ENCODE measurements at regions not wholly inside any gene's neighbourhood (a gene's known extent, or its start where the extent isn't known, plus 50 kb on each side); places are given as distances from the start of the nearest gene placed in this dataset.

- TF ChIP-seq CTCF (IDR thresholded peaks at IDR 0.05; ENCODE audit: insufficient read depth, low read length) (no peak), POLR2AphosphoS5 (IDR thresholded peaks at IDR 0.05; ENCODE audit: low read depth) (no peak), SPI1 (IDR thresholded peaks at IDR 0.05; ENCODE audit: borderline replicate concordance, low read depth) (no peak)
Observed at GRCh38 chr12:41919526-41920261, 225.0 kb downstream of the GXYLT1 start.
